ENCODE measurements at regions not wholly inside any gene's neighbourhood (a gene's known extent, or its start where the extent isn't known, plus 50 kb on each side); places are given as distances from the start of the nearest gene placed in this dataset.
A peak's percentile ranks its signal among the peaks of the same experiment; 100 is the strongest.

GRCh38 chr10:9012312-9012711, 957.8 kb downstream of the GATA3 start:
- no peak for TF ChIP-seq CTCF (IDR thresholded peaks at IDR 0.05)
- DNase-seq (no peak), ATAC-seq (no peak)
- Mint-ChIP-seq H3K27ac (no peak overlapping the region), H3K27me3 (no peaks in the 10 kb centered on the region), H3K4me1 (ENCODE audit: low read depth) (peaks cover 59% of the 10 kb centered on the region), H3K36me3 (ENCODE audit: low read depth) (peaks cover 31% of the 10 kb centered on the region), H3K9me3 (peaks cover 3% of the 10 kb centered on the region), H3K4me3 (no peak overlapping the region)
- ChIA-PET CTCF (no interaction called here), POLR2A (no interaction called here)
- intact Hi-C loops (cut with micrococcal nuclease) = loop anchor here (10.0 kb wide), 1 partner anchor 878 kb away; no protein-coding TSS in a partner anchor

- ChIA-PET CTCF (no interaction called here), POLR2A (interaction anchor here (1.5 kb wide), 1 partner anchor 959 kb away, joined by 3 read pairs; no protein-coding TSS in a partner anchor)
- H3K4me1 Mint-ChIP-seq (ENCODE audit: low read depth) = peaks cover 52% of the 10 kb centered on the region
- peaks cover 24% of the 10 kb centered on the region for H3K36me3 Mint-ChIP-seq (ENCODE audit: low read depth)
- H3K27me3 Mint-ChIP-seq = no peaks in the 10 kb centered on the region
- ATAC-seq = peak; percentile 22
- peaks cover 3% of the 10 kb centered on the region for H3K9me3 Mint-ChIP-seq
- H3K27ac Mint-ChIP-seq = peak overlapping the region; percentile 85
- intact Hi-C loops (cut with micrococcal nuclease) = loop anchor here (10.0 kb wide), 1 partner anchor 880 kb away; no protein-coding TSS in a partner anchor
- H3K4me3 Mint-ChIP-seq = peak overlapping the region; percentile 4
- peak; percentile 32 for DNase-seq
- no peak for TF ChIP-seq CTCF (IDR thresholded peaks at IDR 0.05)
Measured at GRCh38 chr10:9015005-9015404, 960.5 kb downstream of the GATA3 start.

- Mint-ChIP-seq H3K4me3 (peak overlapping the region; percentile 4), H3K4me1 (ENCODE audit: low read depth) (peaks cover 48% of the 10 kb centered on the region), H3K27me3 (no peaks in the 10 kb centered on the region), H3K27ac (peak overlapping the region; percentile 85), H3K36me3 (ENCODE audit: low read depth) (peaks cover 21% of the 10 kb centered on the region), H3K9me3 (peaks cover 3% of the 10 kb centered on the region)
- no peak for TF ChIP-seq CTCF (IDR thresholded peaks at IDR 0.05)
- intact Hi-C loops (cut with micrococcal nuclease) = loop anchor here (10.0 kb wide), 1 partner anchor 881 kb away; no protein-coding TSS in a partner anchor
- ATAC-seq (no peak), DNase-seq (no peak)
- POLR2A ChIA-PET = interaction anchor here (1.5 kb wide), 1 partner anchor 959 kb away, joined by 3 read pairs; no protein-coding TSS in a partner anchor
- CTCF ChIA-PET = no interaction called here
Measured at GRCh38 chr10:9015447-9015846, 961.0 kb downstream of the GATA3 start.

DNA sequence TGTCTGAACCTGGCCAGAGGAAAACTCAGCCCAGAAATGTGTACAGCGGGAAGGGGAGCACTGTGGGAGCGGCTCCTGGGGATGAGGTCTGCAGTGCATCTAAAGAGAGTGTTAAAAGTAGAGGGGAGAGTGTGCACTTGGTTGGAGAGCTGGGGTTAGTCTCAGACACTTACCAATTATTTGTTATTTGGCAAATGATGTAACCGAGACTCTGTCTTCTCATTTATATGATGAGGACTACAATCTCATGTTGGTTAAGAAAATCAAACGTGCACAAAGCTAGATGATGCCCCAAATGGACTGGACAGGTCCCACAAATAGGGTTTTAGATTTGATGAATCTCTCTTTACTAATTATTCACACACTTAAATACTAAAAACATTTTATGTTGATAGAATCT, 962.4 kb downstream of the GATA3 start:
- TF ChIP-seq CTCF (IDR thresholded peaks at IDR 0.05) = no peak
- ChIA-PET POLR2A (interaction anchor here (0.5 kb wide), 1 partner anchor 120 kb away, joined by 4 read pairs; no protein-coding TSS in a partner anchor), CTCF (no interaction called here)
- H3K27ac Mint-ChIP-seq = peak overlapping the region; percentile 83
- H3K4me3 Mint-ChIP-seq = peak overlapping the region; percentile 36
- DNase-seq (no peak), ATAC-seq (no peak)
- peaks cover 47% of the 10 kb centered on the region for H3K4me1 Mint-ChIP-seq (ENCODE audit: low read depth)
- intact Hi-C loops (cut with micrococcal nuclease) = loop anchor here (10.0 kb wide), 1 partner anchor 882 kb away; no protein-coding TSS in a partner anchor
- no peaks in the 10 kb centered on the region for H3K27me3 Mint-ChIP-seq
- H3K36me3 Mint-ChIP-seq (ENCODE audit: low read depth) = peaks cover 20% of the 10 kb centered on the region
- peaks cover 3% of the 10 kb centered on the region for H3K9me3 Mint-ChIP-seq

DNA sequence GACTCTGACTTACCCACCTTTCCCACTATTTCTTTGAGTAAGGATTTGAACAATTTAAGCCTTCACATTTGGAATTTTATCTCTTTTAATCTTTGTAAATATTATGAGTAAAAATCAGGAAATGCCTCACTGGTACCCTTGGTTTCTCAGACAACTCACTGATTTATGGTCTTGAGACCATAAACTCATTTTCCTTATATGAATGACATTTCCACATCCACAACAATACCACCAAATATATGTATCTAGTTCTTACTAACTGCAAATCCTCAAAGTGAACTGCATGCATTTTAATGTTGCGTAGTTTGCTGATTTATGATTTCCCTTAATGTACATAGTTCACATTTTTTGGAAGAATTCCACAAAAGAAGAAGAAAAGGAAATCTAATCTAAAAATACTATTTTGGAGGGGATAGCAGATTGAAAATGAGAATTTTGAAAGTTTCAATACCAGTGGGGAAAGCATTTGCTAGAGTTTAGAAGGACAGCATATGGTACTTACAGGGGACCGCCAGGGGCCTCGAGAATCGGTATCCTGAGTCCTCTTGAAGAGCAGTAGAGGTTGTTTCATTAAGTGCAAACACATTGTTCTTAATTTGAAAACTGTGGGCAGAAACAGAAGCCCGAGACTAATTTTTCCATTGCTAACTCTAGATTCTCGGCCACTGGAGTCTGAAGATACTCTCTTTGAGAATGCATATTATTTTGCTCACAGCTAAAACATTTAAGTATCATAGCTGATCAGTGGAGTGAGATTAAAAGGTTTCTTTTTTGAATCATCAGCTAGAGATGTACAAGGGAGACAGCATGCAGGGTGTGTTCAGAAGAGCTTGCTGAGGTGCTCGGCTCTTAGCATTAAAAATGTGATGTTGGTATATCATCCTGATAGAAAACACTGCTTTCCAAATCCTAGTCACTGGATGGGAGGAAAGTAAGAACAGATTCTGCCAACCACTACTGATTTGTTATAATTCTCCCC, 964.0 kb downstream of the GATA3 start:
- CTCF ChIA-PET = no interaction called here
- TF ChIP-seq CTCF (IDR thresholded peaks at IDR 0.05) = no peak
- Mint-ChIP-seq H3K4me1 (ENCODE audit: low read depth) (peaks cover 53% of the 10 kb centered on the region), H3K36me3 (ENCODE audit: low read depth) (peaks cover 21% of the 10 kb centered on the region), H3K27me3 (no peaks in the 10 kb centered on the region), H3K27ac (peak overlapping the region; percentile 74), H3K4me3 (peak overlapping the region; percentile 37), H3K9me3 (peaks cover 3% of the 10 kb centered on the region)
- intact Hi-C loops (cut with micrococcal nuclease) = loop anchor here (10.0 kb wide), 1 partner anchor 884 kb away; no protein-coding TSS in a partner anchor
- no peak for DNase-seq
- ATAC-seq = no peak
- POLR2A ChIA-PET = no interaction called here

Measured in activated CD8-positive, alpha-beta T cell treated with anti-CD3 and anti-CD28 coated beads for 36 hours (primary cell).